ENCODE measurements at regions not wholly inside any gene's neighbourhood (a gene's known extent, or its start where the extent isn't known, plus 50 kb on each side); places are given as distances from the start of the nearest gene placed in this dataset.
A peak's percentile ranks its signal among the peaks of the same experiment; 100 is the strongest.
"Not testable (repeated sequence)": the region's sequence is repeated elsewhere in the genome, so short reads cannot be mapped to it uniquely, and the experiment has no call there.

DNA sequence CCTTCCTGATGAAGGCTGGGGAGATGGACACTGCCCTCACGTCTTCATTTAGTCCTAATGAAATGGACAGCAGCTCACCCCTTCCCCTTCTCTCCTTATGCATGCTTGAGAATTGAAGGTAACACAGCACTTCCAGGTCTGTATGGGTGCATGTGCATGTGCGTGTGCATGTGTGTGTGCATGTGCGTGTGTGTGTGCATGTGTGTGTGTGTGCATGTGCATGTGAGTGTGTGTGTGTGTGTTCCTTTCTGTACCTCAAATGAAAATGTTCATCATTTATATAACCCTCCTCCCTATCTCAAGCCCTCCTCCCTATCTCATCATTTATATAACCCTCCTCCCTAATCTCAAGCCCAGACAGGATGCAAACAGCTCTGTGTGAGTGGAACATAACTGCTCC is 444.8 kb downstream of the MAT2B start:
- ATAC-seq (no peak), DNase-seq (no peak)

DNA sequence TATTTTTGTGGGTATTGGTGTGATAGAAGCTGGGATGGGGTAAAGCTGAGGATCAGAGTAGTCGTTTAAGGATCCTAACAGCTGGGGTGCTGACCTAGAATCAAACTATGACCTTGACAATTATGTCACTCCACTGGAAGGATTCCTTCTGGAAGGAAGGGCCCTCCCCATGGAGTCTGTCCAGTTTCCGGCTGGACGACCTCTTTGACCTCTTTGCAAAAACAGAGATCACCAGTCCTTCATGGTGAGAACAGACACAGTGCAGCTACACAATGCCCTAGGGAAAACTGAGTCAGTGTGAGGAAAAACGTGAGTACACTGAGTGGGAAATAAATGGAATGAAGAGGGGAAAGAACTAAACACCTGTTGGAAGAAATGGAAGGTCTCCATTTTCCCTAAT is 445.6 kb downstream of the MAT2B start:
- ATAC-seq, result no peak
- DNase-seq, result no peak

DNA sequence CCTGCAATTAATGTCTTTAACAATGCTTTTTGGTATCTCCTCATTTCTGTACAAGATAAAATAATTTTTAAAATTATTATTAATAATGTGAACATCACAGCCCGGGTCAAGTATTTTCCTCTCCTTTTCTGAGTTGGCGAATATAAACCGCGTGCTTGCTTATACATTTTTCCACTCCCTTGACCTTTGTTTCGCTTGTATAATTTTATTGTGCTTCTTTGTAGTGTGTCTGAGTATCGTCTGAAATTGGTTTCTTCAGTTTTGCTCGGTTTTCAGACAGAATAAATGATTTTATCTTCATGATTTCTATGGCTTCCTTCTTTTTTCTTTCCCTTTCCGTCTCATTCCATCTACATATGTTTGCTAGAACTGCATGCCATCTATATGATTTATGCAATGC is 448.5 kb downstream of the MAT2B start:
- no peak for ATAC-seq
- DNase-seq, result no peak

DNA sequence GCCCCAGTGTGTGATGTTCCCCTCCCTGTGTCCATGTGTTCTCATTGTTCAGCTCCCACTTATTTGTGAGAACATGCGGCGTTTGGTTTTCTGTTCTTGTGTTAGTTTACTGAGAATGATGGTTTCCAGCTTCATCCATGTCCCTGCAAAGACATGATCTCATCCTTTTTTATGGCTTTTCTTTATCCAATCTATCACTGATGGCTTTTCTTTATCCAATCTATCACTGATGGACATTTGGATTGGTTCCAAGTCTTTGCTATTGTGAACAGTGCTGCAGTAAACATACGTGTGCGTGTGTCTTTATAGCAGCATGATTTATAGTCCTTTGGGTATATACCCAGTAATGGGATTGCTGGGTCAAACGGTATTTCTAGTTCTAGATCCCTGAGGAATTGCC is 455.8 kb downstream of the MAT2B start:
- not testable (repeated sequence) for DNase-seq, ATAC-seq

DNA sequence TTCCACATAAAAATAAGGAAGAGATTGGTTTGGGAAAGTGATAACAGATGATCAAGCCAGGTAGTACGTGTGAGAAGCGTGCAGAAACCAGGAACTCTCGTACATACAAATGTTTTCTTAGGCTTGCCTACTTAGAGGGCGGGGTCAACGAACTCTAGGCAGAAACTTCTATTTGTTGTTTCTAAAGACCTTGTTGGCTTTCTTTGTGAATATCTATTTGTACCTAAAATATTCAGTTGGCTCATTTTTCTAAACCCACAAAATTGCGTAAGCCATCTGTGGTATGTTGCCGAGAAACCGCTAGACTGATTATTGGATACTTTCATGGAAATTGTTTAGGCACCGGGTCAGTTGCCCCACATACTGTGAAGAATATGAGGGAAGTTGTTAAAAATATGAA is 458.5 kb downstream of the MAT2B start:
- ATAC-seq (no peak), DNase-seq (no peak)

DNA sequence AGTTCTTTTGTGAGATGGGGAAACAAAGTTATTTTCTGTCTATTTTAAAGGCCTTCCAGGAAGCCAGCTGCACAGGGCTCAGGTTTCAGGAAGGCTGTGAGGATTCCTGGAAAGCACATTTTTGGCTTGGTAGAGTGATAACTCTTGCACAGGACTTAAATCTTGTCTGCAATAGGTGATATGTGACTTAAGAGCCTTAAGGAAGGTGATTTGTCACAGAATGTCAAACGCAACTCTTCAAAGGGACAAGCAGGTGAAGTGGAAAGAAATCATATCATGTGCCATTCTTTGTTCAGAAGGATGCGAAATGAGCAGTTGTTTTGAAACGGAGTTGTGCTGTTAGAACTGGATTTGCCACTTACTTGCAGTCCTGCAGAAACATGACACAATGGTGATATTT is 459.3 kb downstream of the MAT2B start:
- ATAC-seq, result no peak
- no peak for DNase-seq

DNA sequence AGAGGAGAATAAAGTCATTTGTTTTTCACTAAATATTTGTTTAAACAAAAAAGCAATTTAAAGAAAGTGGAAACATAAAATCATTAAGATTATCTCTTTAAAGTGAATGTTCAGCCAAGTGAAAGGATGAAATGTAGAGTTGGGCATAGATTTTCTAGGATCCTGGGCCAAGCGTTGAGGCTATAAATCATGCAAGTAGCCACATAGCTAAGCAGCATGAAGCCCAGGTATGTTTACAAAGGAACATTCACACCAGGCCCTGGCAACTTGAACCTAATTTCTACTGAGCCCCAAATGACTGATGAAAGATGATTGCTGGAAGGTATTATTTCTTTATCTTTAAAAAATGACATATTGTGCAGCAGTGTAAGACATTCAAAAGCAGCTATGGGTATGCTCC is 461.8 kb downstream of the MAT2B start:
- ATAC-seq (no peak), DNase-seq (no peak)

DNA sequence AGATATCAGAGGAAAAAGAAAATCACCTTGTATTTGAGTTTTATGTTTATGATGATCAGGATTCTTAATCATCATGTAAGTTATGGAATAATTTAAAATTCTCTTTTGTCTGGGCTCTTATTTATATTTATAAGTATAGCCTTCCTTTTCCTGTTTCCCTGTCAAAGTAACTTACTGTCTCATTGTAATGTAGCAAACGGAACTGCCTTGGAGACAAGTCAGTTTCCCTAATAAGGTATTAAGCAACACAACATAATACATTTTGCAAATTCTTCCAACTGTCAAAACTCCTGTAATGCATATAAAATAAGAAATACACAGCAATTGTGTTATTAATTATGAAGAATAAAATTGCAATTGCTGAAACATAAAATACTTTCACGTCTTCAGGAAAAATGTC is 463.2 kb downstream of the MAT2B start:
- ATAC-seq (no peak), DNase-seq (no peak)

DNA sequence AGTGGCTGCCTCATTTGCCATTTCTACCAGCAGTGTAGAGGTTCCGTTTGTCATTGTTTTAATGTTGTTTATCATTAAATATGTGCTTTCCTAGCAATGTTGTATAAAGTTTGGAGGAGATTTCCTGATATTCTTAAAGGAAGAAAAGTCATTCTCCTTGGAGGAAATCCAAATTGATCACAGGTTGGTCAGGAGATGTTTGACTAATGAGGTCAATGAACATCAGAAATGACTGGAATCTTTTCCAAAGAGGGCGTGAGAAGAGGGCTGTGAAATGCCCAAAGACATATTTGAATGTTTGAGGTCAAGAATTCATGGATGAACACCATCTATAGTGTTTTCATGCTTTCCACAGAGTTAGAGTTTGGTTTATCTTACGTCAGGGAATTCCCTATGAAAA is 471.3 kb downstream of the MAT2B start:
- no peak for ATAC-seq
- DNase-seq, result no peak

DNA sequence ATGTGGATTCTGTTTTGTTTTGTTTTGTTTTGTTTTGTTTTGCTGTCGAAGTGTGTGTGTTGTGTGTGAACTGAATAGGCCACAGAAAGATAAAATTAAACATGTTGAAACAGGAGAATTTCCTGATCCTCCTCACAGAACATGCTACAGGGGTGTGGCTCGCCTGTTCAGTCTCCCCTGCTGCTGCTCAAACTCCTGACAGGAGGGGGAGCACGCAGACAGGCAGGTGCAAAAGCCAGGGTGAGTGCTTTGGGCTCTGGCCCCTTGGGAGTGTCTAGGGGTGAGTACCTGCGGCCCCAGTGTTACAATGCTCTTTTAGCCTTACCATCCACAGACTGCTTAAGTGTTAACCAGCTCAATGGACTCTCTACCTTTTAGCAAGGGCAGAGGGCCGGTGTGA is 473.5 kb downstream of the MAT2B start:
- DNase-seq (no peak), ATAC-seq (no peak)

DNA sequence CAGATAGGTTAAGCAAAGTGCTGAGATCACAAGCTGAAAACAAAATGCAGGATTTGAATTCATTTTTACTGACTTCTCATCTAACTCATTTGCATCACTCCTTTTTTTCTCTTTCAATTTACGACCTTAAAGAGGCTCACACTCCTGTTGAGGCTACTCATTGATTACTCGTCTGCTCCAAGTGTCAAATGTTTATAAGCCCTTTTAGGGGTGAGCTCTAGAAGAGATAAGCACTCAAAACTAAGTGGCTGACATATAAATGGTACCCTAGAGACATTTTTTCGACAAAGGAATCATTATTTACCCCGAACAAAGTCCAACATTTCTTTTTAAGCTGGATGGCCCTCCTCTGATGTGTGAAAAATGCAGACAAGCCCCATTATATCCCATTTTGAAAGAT is 483.1 kb downstream of the MAT2B start:
- ATAC-seq, result no peak
- DNase-seq, result no peak

DNA sequence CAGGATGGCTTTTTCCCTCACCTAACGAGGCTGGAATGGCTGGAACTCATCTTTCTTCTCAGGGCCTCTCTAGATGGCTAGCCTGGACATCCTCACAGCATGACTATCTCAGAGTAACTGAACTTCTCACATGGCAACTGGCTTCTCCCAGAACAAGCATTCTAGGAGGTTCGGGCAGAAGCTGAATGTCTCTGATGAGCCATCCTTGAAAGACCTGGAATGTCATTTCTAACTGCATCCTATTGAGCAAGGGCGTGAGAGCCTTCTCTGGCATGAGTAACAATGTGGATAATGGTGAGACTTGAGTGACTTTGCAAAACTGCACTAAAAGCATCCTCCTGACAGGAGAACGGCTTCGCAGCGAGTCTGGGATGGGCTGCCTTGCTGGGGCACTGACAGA is 487.7 kb downstream of the MAT2B start:
- DNase-seq (no peak), ATAC-seq (no peak)

DNA sequence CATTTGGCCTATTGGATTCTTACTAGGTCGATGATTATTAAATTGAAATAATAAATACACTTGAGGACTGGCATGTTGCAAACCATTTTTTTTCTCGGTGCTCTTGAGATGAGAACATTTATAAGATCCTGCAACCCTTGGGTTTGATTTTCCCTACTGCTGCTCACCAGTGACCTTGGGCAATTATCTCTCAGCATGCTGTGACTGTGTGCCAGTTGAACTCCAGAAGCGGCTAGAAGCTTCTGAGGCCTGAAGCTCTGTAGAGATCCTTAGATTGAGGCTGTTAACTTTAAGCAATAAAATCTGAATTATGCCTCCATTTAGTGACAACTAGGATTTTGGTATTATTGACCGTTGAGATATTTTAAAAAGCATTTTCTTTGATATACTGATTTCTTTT is 489.8 kb downstream of the MAT2B start:
- ATAC-seq (no peak), DNase-seq (no peak)

DNA sequence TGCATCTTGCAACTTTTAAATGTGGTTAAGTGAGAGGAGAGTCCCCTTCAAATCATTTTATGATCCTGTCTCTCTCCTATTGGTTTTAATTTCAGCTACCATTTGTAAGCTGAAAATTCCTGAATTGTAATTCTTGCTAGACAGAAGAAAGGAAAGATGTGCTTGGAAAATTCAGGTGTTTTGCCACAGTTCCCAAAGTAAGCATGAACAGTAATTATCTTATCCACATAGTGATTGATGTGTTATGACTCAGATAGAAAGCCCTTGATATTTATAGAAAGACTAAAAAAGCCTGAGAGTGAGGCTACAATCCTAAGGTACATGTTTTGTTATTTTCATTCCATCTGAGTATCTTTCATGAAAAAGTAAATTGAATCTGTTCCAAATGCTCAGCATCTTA is 492.5 kb downstream of the MAT2B start:
- DNase-seq (no peak), ATAC-seq (no peak)

DNA sequence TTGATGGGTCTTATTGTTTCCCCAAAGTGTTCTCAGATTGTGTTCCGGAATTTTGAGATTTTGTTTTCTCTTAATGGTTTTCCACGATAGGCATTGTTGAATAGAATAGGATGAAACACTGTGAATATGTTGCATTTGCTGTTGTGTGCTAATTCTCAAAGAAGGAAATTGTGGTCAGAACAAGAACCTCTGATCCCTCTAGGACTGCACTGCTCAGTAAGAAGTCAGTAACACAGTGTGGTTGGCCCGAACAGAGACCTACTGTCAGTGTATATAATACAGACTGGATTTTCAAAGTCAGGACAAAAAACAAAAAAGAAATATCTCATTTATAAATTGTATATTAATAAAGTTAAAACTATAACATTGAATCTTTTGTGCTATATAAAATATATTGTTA is 494.8 kb downstream of the MAT2B start:
- ATAC-seq (no peak), DNase-seq (no peak)

DNA sequence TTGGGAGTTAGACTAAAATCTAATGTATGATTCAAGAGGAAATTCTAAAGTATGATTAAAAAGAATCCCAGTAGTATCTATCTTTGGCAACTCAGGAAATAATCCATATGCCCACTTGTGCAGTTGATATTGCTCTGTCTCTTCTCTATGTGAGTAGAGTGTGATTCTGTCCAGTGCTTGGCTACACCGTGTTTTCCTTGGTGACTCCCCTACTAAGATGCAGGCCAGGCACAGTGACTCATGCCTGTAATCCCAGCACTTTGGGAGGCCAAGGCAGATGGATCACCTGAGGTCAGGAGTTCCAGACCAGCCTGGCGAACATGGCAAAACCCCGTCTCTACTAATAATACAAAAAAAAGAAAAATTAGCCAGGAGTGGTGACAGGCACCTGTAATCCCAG is 495.4 kb downstream of the MAT2B start:
- ATAC-seq (no peak), DNase-seq (no peak)

DNA sequence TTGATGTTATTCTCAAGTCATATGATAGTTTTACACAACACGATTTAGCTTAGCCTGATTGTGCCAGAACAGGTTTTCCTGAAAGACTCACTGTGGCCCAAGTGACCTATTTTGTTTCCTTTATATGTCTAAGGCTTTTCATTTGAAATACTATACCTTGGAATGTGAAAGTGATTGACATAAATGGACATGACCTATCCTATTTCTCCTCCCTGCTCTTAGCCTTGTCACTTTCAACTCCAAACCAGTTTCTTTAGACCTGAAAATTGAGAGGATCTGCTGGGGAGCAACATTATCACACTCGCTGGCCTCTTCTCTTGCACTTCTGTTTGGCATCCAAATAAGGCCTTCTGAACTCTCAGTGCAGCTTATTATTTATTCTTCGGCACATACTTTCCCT is 496.8 kb downstream of the MAT2B start:
- ATAC-seq, result no peak
- no peak for DNase-seq

DNA sequence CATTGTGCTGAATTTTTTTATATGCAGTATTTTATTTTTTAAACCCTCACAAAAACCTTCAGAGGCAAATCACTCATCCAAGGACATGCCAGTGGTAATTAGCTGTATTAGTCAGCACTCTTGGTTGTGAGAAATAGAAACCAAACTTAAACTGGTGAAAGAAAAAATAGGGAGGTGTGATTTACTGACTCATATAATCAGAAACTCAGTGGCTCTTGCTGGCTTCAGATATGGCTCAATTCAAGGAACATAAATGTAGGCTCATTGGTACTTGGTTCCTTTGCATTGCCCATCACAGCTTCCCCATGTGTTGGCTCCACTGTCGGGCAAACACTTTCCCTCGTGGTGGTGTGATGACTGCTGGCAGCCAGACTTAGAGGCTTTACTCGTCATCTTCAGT is 497.2 kb downstream of the MAT2B start:
- peak; percentile 28 for ATAC-seq
- DNase-seq, result no peak

DNA sequence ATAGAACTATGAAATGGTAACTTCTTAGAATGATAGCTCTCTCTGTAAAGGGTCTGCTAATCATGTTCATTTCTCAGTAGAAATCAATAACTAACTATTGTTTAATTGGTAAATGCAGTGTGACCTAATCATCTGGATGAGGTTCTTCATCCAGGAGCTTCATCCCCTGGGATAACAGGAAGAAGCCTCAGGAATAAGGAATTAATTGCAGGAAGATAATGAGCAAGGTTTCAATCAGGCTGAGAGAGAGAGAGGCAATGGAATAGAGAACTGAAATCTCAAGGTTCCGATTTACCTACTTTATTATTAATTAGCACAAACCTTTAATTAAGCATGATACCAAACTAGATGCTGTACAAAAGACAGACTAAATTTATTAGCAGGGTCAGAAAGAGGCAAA is 499.7 kb downstream of the MAT2B start:
- DNase-seq (no peak), ATAC-seq (no peak)

DNA sequence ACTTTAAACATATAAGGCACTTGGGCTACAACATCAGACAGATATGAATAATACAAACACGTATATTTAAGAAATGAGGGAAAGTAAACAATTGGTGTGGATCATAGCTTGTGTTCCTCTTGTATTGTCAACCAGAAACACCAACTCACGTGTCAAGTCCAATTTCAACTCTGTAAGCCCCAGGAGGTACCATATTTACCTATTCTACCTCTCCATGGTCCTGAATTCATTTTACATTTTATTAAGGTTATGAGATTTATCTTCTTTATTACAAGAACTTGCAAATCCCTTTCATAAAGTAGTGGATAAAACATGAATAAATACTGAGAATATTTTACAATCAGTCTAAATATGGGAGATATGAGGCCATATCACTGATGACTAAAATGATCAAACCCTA is 501.6 kb downstream of the MAT2B start:
- ATAC-seq (no peak), DNase-seq (no peak)

DNA sequence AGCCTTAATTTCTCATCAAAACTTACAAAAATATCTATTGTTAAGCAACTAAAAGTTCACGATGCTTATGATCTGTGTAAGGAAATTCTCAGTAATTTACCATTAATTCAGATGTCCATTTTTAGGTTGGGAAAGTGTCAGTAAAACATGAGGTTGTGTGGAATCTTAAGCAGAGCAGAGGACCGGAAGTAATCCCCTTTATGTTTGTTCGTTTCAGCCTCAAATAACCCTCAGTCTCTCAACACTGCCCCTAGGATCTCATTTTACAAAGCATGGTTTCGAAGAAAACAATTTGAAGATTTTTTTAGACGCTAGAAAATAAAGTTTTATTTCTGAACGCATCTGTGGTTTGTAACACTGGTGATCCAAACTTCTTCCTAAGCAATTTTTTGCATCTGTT is 504.2 kb downstream of the MAT2B start:
- DNase-seq, result no peak
- ATAC-seq, result no peak

DNA sequence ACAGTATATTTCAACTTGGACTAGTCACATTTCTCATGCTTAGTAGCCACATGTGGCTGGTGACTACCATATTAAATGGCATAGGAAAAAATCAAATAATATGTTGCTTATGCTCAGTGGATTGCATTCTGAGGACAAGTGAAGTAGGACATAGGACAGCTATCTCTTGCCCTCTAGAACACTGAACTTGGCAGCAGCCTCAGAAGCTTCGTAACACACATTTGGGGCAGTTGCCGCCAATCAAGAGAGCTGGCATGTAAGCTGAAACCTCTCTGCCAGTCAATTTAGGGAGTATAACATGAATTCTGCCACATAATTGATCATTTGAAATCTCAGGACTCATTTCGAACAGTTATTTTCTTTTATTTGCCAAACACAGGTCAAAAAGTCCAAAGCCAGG is 505.5 kb downstream of the MAT2B start:
- ATAC-seq (no peak), DNase-seq (no peak)

DNA sequence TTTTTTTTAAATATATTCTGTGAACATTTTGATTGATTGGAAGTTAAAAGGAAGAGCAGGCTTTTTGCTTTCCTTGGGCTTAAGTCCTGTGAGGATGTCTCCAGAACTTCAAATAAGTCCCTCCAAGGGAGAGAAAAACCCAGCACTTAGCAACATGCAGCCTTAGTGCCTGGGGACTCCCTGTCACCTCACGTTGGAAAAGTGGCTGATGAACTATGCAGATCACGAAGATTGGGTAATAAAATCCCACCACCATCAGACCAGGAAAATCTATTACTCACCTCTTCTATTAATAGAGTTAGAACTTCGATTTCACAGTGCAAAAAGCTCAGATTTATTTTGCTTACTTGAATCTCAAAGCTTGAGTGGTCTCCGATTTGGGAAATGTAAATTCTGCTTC is 507.0 kb downstream of the MAT2B start:
- DNase-seq, result no peak
- ATAC-seq, result no peak

DNA sequence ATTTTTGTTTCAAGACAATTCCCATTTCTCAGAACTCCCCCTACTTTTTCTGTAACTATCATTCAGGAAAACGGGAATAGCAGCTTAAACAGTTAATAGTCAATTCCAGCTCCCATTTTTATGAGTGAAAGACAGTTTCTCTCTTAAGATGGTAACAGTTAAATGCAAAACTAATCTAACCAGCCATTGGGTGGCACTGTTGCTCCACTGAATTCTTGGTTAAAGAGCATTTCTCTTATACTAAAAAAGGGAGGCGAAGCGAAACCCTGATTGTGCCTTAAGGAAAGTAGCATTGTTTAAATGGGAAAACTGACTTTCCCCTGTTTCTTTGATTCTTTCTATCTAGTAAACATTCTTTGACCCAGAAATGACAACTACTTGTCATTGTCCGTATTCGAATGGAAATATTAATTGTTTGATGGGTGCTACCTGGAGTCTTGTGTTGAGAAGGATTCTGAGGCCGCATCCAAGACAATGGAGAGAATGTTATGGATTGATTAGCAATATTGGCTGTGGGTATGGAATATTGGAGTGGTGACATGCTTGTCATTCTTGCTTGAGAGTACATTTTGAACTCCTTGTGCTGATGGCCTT is 507.8 kb downstream of the MAT2B start:
- DNase-seq (peak; percentile 42), ATAC-seq (no peak)

DNA sequence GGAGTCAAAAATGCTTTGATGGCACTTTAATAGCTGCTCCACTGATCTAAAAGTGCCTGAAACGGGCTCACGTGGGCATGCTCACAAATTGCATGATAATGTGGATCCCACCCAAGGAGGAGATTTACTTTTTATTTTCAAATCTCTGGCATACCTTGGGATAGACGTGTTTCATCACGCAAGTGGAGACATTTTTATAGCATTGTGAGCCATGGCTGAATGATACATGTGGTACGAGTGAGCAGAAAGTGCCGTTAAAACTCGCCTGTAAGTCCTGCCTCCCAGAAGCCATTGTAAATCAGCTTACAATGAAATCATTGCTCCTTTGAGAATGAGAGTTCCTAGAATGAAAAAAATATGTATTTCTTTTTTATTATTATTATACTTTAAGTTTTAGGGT is 514.7 kb downstream of the MAT2B start:
- DNase-seq (no peak), ATAC-seq (no peak)
